ENCODE measurements at regions not wholly inside any gene's neighbourhood (a gene's known extent, or its start where the extent isn't known, plus 50 kb on each side); places are given as distances from the start of the nearest gene placed in this dataset.

DNA sequence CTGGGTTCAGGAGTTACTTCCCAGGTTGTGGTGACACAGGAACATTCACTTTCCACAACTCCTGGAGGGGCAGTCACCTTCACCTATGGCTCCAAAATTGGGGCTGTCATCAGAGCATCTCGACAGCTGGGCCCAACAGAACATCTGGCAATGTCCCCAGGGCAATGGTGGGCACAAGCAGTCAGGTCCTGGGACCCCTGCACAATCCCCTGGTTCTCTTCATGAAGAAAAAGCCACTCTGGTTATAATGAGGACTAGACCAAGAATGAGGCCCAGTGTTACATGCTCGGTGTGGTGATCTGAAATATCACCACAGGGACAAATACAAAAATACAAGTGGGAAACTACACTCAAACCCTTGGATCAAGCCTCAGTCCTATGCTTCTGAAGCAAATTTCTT lies 89.0 kb upstream of the VPREB1 start:
- no peaks in the 10 kb centered on the region for H3K9me3 ChIP-seq
- no peaks in the 10 kb centered on the region for H3K9me3 Mint-ChIP-seq (ENCODE audit: unreplicated experiment)
- no peaks in the 10 kb centered on the region for H3K4me1 Mint-ChIP-seq (ENCODE audit: low read depth, unreplicated experiment)
- no peak overlapping the region for H3K27ac Mint-ChIP-seq (ENCODE audit: unreplicated experiment)
- CTCF ChIA-PET = interaction anchor here (0.9 kb wide), 1 partner anchor 187 kb away, joined by 3 read pairs; no protein-coding TSS in a partner anchor
- H3K36me3 Mint-ChIP-seq (ENCODE audit: insufficient read depth, unreplicated experiment) = no peaks in the 10 kb centered on the region
- TF ChIP-seq CTCF (IDR thresholded peaks at IDR 0.05; ENCODE audit: insufficient read depth in 1 of 2, low read depth in 1 of 2, low read length in 1 of 2, severe bottlenecking in 1 of 2, unreplicated experiment in 1 of 2) = no peak
- no peaks in the 10 kb centered on the region for H3K27me3 ChIP-seq (replicated peaks; ENCODE audit: control insufficient read depth, insufficient read depth, low read length)
- no TSS peak for BruUV-seq (replicated peaks)
- POLR2A ChIA-PET = no interaction called here
- H3K36me3 ChIP-seq (ENCODE audit: control insufficient read depth, insufficient read depth, low read length) = no peaks in the 10 kb centered on the region
- H3K4me1 ChIP-seq = no peaks in the 10 kb centered on the region
- H3K4me3 Mint-ChIP-seq (ENCODE audit: unreplicated experiment) = no peak overlapping the region
- intact Hi-C loops (cut with micrococcal nuclease; ENCODE audit: unreplicated experiment) = loop anchor here (1.0 to 2.0 kb wide), 2 partner anchors 39 to 51 kb away; no protein-coding TSS in a partner anchor
- DNase-seq = no peak
- H3K4me3 ChIP-seq (ENCODE audit: low read depth, low read length) = no peak overlapping the region
- H3K27me3 Mint-ChIP-seq (ENCODE audit: insufficient read depth, unreplicated experiment) = peaks cover 23% of the 10 kb centered on the region

DNA sequence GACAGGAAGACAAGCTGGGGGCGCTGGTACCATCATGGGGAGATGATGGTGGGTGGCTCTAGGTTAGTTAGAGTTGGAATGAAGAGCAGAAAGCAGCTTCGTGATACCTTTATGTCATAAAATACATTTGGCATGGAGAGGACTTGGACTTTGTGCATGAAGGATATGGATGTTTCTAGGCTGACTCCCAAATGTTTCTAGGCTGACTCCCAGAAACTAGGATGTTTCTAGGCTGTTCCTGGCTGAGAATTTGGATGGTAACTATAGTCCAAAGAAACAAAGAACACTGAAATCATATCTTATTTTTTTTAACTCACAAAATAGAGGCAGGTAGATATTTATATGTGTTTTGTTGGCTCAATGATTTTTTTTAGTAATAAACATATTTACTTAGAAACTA lies 89.4 kb upstream of the VPREB1 start:
- ChIA-PET POLR2A (no interaction called here), CTCF (interaction anchor here (0.5 to 0.9 kb wide), 2 partner anchors 11 to 188 kb away, joined by 3 read pairs; no protein-coding TSS in a partner anchor)
- no peak overlapping the region for H3K4me3 ChIP-seq (ENCODE audit: low read depth, low read length)
- BruUV-seq (replicated peaks) = no TSS peak
- no peaks in the 10 kb centered on the region for H3K9me3 ChIP-seq
- no peak overlapping the region for H3K4me3 Mint-ChIP-seq (ENCODE audit: unreplicated experiment)
- no peaks in the 10 kb centered on the region for H3K27me3 ChIP-seq (replicated peaks; ENCODE audit: control insufficient read depth, insufficient read depth, low read length)
- TF ChIP-seq CTCF (IDR thresholded peaks at IDR 0.05; ENCODE audit: insufficient read depth in 1 of 2, low read depth in 1 of 2, low read length in 1 of 2, severe bottlenecking in 1 of 2, unreplicated experiment in 1 of 2) = no peak
- peaks cover 27% of the 10 kb centered on the region for H3K27me3 Mint-ChIP-seq (ENCODE audit: insufficient read depth, unreplicated experiment)
- H3K4me1 Mint-ChIP-seq (ENCODE audit: low read depth, unreplicated experiment) = no peaks in the 10 kb centered on the region
- intact Hi-C loops (cut with micrococcal nuclease; ENCODE audit: unreplicated experiment) = no loop called here
- H3K36me3 Mint-ChIP-seq (ENCODE audit: insufficient read depth, unreplicated experiment) = no peaks in the 10 kb centered on the region
- no peak overlapping the region for H3K27ac Mint-ChIP-seq (ENCODE audit: unreplicated experiment)
- no peaks in the 10 kb centered on the region for H3K4me1 ChIP-seq
- no peaks in the 10 kb centered on the region for H3K9me3 Mint-ChIP-seq (ENCODE audit: unreplicated experiment)
- DNase-seq = no peak
- H3K36me3 ChIP-seq (ENCODE audit: control insufficient read depth, insufficient read depth, low read length) = no peaks in the 10 kb centered on the region

DNA sequence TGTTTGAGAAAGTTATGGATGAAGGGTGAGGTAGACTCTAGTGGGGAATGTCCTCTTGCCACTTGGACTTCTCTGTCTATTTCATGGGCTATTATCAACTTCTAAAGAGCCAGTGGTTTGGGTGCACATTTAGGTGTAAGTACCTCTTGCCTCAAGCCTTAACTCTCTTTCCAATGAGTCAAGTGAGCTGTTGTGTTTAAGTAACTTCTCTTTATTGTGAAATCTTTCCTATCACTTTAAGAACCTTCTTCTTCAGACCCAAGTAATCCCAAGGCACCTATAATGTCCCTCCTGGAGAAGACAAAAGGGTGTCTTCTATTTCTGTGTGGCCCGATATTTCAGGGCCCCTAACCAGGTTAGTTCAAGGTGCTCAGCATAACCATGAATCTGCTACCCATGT lies 90.5 kb upstream of the VPREB1 start:
- Mint-ChIP-seq H3K27ac (ENCODE audit: unreplicated experiment) (no peak overlapping the region), H3K9me3 (ENCODE audit: unreplicated experiment) (no peaks in the 10 kb centered on the region), H3K4me3 (ENCODE audit: unreplicated experiment) (no peak overlapping the region), H3K27me3 (ENCODE audit: insufficient read depth, unreplicated experiment) (peaks cover 22% of the 10 kb centered on the region), H3K36me3 (ENCODE audit: insufficient read depth, unreplicated experiment) (no peaks in the 10 kb centered on the region), H3K4me1 (ENCODE audit: low read depth, unreplicated experiment) (no peaks in the 10 kb centered on the region)
- no TSS peak for BruUV-seq (replicated peaks)
- Histone ChIP-seq H3K36me3 (ENCODE audit: control insufficient read depth, insufficient read depth, low read length) (no peaks in the 10 kb centered on the region), H3K4me3 (ENCODE audit: low read depth, low read length) (no peak overlapping the region), H3K9me3 (no peaks in the 10 kb centered on the region), H3K4me1 (no peaks in the 10 kb centered on the region), H3K27me3 (replicated peaks; ENCODE audit: control insufficient read depth, insufficient read depth, low read length) (no peaks in the 10 kb centered on the region)
- TF ChIP-seq CTCF (IDR thresholded peaks at IDR 0.05; ENCODE audit: insufficient read depth in 1 of 2, low read depth in 1 of 2, low read length in 1 of 2, severe bottlenecking in 1 of 2, unreplicated experiment in 1 of 2) = no peak
- POLR2A ChIA-PET = no interaction called here
- intact Hi-C loops (cut with micrococcal nuclease; ENCODE audit: unreplicated experiment) = no loop called here
- CTCF ChIA-PET = no interaction called here
- DNase-seq = no peak

Data from Caco-2 (cell line).